ENCODE measurements at regions not wholly inside any gene's neighbourhood (a gene's known extent, or its start where the extent isn't known, plus 50 kb on each side); places are given as distances from the start of the nearest gene placed in this dataset.

- DNase-seq (ENCODE audit: low read depth in 2 of 2), result no peak
These were observed 183.5 kb downstream of the CBLN2 start for GRCh38 chr18:72360634-72361033.

DNA sequence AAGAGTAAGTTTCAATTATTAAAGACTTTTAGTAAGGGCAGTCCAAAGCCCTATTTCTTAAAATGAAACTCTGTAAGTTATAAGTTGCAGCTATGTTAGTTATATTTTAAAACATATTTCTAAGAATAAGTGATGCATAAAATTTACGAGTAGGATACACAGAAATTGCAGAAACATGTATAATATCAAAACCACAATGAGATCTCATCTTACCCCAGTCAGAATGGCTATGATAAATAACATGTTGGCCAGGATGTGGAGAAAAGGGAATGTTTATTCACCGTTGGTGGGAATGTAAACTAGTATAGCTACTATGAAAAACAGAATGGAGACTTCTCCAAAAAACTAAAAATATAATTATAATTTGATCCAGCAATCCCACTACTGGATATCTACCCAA is 201.2 kb downstream of the CBLN2 start:
- DNase-seq (ENCODE audit: low read depth in 2 of 2), result no peak

- DNase-seq (ENCODE audit: low read depth in 2 of 2), result no peak
These were observed 204.2 kb downstream of the CBLN2 start for GRCh38 chr18:72339976-72340375.

GRCh38 chr18:72336786-72337185 is 207.4 kb downstream of the CBLN2 start:
- no peak for DNase-seq (ENCODE audit: low read depth in 2 of 2)

- DNase-seq (ENCODE audit: low read depth in 2 of 2), result no peak
These were observed 214.6 kb downstream of the CBLN2 start for GRCh38 chr18:72329533-72329932.

GRCh38 chr18:72325307-72325706 is 218.8 kb downstream of the CBLN2 start:
- DNase-seq (ENCODE audit: low read depth in 2 of 2), result no peak

DNA sequence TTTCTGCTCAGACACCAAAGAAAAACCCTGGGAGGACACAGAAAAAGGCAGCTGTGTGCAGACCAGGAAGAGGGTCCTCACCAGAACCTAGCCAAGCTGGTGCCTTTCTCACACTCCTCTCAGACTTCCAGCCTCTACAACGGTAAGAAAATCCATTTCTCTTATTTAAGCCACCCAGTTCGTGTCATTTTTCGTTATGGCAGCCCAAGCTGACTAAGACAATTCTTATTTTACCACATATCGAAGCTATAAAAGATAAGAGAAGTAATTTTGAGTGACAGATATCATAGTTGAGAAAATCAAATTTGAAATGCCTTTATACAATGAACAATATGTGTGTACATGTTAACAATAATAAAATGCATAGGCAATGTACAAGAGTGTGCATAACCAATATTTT is 219.5 kb downstream of the CBLN2 start:
- no peak for DNase-seq (ENCODE audit: low read depth in 2 of 2)

GRCh38 chr18:72316497-72316896 is 227.6 kb downstream of the CBLN2 start:
- no peak for DNase-seq (ENCODE audit: low read depth in 2 of 2)

GRCh38 chr18:72283148-72283925 is 260.8 kb downstream of the CBLN2 start:
- no peak for DNase-seq (ENCODE audit: low read depth in 2 of 2)

GRCh38 chr18:72273025-72273424 is 271.1 kb downstream of the CBLN2 start:
- DNase-seq (ENCODE audit: low read depth in 2 of 2), result no peak

GRCh38 chr18:72261590-72261989 is 282.6 kb downstream of the CBLN2 start:
- no peak for DNase-seq (ENCODE audit: low read depth in 2 of 2)

DNA sequence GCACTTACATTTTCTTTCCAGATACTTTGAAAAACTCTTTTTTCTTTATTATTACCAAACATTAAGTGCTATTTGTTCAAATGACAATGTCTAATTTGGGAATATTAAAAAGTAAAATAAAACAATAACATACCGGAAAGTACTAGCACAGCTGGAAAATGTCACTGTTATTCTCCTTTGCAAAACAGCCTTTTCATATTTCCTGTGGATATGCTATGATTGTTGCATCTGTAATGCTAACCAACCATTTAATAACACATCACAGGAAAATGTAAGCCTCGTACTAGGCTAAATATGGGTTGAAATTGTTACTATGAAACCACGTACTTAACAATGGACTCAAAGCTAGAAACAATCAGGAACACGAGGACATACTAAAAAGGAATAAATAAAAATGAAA is 298.1 kb downstream of the CBLN2 start:
- no peak for DNase-seq (ENCODE audit: low read depth in 2 of 2)

DNA sequence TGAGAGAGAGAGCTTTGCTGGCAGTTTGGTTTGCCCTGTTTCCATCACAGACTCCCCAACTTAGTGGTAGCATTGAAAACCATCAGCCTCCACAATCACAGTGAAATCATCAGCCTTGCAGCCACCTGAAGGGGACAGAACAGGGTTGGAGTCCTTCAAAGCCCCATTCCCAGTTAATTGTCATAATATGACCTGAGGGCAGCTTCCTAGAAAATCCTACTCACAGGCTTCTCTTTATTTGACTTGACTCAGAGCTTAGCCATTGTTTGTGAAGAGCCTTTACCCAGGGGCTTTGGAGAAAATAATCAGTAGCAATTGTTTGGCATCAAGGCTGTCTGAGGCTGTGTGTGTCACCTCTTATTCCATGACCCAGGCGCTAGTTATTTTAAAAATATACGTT is 308.7 kb downstream of the CBLN2 start:
- DNase-seq (ENCODE audit: low read depth in 2 of 2), result no peak

- no peak for DNase-seq (ENCODE audit: low read depth in 2 of 2)
These were observed 311.0 kb downstream of the CBLN2 start for GRCh38 chr18:72233106-72233505.

DNA sequence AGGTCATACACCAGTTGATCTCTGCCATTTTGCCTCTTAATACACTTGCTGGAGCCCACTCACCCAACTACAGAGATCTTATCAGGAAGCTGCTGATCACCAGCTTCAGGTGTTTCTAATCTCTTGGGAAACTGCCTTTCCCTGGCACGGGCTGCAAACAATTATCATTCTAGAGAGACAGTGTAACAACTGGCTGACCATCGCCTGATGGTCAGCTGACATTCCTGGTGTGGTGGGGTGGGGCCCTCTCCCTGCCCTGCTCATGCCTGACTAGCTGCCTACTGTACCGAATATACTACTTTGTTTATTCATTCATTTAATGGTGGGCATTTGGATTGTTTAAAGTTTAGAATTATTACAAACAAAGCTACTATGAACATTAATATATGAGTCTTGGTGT is 311.5 kb downstream of the CBLN2 start:
- DNase-seq (ENCODE audit: low read depth in 2 of 2), result no peak

- DNase-seq (ENCODE audit: low read depth in 2 of 2), result no peak
These were observed 318.2 kb downstream of the CBLN2 start for GRCh38 chr18:72225958-72226357.

DNA sequence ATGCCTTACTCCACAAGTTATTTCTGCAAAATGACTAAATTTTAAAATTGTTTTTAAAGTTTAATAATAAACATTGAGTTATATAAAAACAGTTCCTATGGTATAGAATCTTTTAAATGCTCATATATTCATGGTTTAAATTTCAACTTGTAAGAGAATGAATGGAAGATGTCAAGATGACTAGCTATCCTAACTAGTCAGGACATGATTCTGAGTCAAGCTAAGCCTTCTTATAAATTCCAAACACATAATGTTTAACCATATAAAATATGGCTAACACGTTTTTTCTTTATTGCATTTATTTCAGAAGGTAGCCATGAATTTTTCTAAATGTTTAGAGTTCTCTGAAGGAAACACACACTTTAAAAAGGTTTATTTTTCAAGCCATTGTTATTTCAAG is 320.4 kb downstream of the CBLN2 start:
- no peak for DNase-seq (ENCODE audit: low read depth in 2 of 2)

- no peak for DNase-seq (ENCODE audit: low read depth in 2 of 2)
These were observed 335.0 kb downstream of the CBLN2 start for GRCh38 chr18:72208920-72209676.

DNA sequence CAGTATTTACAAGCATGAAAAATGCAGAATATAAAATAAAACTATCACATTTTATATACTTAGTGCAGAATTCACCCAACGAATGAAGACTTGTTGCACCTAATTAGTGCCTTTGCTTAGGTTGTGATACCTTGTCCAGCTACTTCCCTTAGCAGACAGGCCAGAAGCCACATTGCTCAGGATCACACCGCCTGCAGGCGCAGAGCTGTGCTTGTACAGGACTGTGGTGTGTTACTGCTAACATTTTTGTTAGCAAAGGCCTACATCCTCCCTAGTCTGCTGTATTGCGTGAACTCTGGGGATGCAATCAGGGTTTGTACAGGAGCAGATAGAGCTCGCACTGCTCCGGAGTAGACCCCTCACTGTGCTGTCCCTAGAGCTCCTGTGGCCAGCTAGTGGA is 336.9 kb downstream of the CBLN2 start:
- no peak for DNase-seq (ENCODE audit: low read depth in 2 of 2)

GRCh38 chr18:72206814-72207213 is 337.3 kb downstream of the CBLN2 start:
- DNase-seq (ENCODE audit: low read depth in 2 of 2), result no peak

DNA sequence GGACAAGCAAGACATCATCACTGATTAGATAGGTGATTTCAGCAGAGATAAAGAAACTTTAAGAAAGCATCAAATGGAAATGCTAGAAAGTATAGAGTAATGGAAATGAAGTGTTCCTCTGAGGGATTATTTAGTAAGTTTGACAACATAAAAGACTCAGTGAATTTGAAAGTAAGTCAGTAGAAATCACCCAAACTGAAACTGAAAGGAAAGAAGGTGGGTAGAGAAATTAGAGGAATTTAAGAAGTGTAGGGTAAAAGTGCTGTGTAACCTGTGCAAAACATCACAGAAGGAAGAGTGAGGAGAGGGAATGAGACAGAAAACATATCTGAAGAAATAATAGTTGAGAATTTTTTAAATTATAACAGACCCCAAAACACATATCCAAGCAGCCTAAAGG is 343.1 kb downstream of the CBLN2 start:
- no peak for DNase-seq (ENCODE audit: low read depth in 2 of 2)

DNA sequence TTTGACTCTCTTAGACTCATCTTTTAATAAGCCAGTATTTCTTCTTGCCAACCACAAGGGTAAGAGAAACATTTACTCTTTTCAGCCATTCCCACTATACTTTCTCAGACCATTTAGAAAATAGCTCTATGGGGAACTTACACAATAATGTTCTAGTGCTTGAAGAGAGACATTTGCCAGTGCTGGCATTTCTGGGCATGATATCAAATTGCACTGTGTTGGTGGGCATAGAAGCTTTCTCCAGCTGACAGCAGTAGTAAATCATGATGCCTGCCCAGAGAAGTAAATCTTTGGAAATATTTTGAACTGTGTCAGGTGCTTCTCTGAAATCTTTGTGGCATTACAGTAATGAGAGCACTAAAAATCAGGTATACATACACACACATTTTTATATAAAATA is 346.6 kb downstream of the CBLN2 start:
- no peak for DNase-seq (ENCODE audit: low read depth in 2 of 2)

GRCh38 chr18:72194072-72194471 is 350.1 kb downstream of the CBLN2 start:
- no peak for DNase-seq (ENCODE audit: low read depth in 2 of 2)

Data from stimulated activated CD4-positive, alpha-beta T cell treated with anti-CD3 and anti-CD28 coated beads, Interleukin-4, amount 100 ng/mL, for 48 hours (primary cell).